Medulla oblongata (tissue), 1 donor: ENCODE measurements at regions not wholly inside any gene's neighbourhood (a gene's known extent, or its start where the extent isn't known, plus 50 kb on each side); places are given as distances from the start of the nearest gene placed in this dataset.
"Not testable (repeated sequence)": the region's sequence is repeated elsewhere in the genome, so short reads cannot be mapped to it uniquely, and the experiment has no call there.

Experiments used
- DNase-seq: peaks from one replicate; pipeline ENCODE4 v3.0.0-alpha.2; 2015; ENCODE audit errors: extremely low spot score

DNA sequence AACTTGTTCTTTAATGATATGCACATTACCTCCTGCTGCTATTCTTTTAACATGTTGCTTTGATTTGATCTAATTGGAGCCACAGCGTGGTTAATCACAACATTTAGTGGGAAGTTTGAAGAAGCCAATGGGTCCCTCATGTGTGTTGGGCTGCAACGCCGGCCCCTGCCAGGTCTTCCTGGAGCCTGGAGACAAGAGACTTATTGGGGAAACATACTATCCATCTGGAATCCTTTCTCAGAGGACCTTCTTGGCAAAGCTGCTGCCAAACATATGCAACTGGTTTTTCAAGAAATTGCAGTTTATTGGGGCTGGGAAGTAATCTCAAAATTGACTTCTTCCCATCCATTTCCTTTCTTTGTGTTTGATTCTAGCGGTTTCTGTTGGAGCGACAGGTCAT is 396.3 kb upstream of the PROK2 start:
- DNase-seq: no peak

DNA sequence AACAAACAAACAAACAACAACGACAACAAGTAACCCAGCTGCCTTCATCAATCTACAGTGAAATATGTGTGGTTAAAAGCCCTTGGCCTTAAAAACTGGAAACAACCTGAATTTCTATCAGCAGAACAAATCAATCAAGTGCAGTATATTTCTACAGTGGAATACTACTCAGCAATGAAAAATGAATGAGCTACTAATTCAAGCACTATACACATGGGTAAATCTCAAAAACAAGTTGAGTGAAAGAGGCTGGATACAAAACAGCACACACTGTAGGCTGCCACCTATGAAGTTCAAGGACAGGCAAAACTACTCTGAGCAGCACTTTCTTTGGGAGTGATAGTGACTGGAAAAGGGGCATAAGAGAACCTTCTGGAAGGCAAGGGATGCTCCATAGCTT is 395.5 kb upstream of the PROK2 start:
- DNase-seq: no peak

DNA sequence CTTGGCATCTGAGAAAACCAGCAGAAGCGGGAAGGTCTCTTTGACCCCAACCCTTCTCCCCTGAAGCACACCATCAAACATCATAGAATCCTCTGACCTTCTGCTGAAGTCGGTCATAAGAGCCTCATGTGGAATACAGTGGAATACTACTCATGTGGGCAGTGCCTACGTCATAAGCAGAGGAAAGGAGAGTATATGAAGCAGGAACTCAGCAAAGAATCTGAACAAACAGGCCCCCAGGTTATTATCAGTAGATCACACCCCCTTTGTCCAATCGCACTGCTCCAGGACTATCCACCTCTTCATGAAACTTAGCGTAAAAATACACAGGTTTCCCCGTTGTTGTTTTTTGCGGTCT is 394.1 kb upstream of the PROK2 start:
- no peak for DNase-seq

DNA sequence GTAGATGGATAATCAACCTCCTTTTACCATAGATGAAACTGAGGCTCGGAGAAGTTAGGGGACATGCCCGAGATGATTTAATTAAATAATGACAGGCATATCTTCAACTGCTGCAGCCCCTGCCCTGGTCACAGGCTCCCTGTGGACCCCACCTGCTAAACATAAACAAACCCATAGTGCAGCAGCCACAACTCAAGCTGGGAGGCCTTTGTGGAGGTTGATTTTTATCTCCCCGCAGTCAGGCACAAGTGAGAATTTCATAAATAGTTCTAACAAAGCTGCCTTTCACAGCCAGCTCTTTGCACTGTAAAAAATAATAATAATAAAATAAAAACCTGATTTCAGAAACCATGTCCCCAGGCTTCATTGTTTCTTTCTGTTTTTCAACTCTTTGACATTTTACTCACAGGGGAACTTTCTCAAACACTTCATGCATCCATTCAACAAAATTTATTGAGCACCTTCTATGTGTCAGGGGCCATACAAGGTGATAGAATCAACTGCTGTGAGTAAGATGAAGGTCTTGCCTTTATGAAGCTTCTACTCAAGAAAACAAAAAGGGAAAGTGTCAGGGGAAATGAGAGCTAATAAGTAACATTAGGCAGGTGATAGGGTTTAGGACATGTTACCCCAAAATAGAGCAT is 393.6 kb upstream of the PROK2 start:
- DNase-seq: no peak

DNA sequence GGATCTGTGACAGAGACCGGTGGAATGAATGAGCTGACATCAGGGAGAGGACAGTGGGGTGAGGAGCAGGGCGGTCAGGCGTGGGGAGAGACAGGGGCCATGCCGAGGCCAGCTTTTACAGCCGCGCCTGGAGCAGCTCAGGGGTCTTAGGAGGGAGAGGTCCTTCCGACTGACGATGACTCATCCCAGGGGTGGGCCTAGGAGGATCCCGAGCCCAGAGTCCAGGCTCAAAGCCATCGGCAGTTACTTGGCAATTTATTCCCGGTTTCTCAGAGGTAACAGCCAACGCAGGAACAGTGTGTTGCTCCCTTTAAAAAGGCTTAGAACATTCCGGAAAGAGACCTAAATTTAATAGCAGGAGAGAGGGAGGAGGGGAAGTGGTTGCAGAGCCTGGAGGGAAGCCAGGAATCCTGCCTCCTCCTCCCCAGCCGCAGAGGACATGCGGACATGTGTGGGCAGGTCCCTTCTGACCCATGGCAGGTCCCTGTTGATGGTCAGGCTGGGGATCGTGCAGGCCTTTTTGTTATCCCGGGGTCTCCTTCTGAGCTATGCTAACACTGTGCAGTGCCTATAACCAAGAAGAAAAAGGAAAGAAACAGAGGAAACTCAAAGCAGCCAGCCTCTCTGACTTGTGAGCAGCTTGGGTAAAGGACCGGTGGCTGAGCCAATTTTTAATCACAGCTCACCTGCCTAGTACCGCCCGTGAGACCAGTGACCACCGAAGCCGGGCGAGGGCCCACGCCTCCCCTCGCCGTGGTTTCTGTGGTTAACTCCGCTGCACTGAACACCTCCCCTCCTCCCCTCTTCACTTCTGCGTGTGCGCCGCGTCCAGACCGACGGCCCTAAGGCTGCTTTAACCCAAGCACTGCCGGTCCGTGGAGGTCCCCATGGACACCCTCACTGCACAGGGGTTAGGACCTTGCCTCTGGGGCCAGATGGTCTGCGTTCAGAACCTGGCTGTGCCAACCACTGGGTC is 392.4 kb upstream of the PROK2 start:
- DNase-seq: peak; percentile 71

DNA sequence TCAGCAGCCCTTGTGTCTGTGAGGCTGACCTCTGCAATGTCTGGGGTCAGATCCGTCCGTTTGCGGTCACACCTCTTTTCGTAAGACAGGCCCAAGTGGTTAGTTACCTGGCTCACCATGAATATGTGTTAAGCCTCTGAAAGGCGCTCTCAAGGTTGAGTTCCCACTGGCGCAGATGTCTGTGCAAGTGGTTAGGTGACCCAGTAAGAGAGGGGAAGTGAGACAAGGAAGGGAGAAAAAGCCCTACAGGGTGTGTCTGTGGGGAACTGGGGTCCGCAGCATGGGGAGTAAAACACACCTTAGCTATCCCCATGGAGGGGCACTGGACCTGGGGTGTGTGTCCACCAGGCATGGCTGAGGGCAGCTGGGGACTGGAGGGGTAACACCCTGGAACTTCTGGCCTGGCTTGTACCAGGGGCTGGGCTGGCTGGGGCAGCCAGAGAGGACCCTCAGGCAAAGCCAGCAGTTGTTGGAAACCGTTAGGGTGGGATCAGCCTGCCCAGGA is 391.6 kb upstream of the PROK2 start:
- no peak for DNase-seq

DNA sequence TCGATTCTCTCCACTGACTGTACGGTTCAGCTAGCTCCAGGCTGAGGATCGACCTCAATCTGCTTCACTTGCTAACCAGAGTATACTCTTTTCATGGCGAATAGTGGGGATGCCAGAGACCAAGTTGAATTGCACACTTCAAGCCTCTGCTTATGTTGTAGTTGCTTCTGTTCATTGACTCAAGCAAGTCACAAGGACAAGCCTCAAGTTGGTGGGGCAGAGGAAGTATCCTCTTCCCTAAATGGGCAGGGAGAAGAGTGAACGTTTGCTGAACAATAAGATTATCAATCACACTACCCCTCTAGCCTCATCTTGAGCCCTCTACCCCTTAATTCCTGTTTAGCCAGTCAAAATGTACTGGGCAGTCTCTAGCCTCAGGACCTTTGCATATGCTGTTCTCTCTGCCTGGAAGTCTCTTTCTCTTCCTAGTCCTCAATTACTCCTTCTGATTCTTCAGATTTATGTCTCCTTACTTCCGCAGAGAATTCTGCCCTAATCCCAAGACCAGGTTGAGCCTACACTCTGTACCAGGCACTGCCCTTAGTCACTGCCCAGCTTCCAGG is 390.4 kb upstream of the PROK2 start:
- DNase-seq: no peak

DNA sequence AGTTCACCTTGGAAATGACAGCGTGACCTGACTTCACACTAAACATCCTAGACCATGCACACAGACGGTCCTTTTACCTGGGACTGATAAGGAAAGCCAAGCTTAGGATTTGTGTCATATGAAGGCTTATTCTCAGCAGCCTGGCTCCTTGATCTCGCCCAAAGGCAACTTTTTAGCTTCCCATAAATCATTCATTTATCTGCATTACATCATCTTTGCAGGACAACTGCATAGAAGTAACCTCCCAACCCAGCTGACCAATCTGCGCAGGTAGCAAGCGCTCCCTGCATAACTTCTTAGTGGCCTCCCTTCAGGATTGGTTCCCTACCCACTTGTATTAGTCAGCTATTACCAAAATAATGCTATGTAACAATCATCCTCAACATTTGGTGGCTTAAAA is 389.9 kb upstream of the PROK2 start:
- DNase-seq: no peak

DNA sequence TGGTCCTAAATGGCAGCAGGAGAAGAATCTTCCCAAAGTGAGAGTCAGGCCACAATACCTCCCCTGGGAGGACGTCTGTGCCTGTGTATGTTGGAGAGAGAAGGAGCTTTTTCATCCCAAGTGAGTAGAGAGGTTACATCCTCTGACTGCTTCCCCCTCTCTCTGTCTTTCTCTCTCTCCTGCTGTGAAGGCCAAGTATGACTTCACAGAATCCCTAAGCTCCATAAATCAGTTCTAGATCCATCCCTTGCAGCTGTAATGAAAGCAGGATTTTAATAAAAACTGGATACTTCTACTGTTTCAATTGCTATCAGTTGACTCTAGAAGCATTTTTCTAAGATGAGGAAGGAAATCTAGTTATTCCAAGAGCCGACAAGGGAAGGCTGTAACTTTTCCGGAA is 389.1 kb upstream of the PROK2 start:
- DNase-seq: no peak

DNA sequence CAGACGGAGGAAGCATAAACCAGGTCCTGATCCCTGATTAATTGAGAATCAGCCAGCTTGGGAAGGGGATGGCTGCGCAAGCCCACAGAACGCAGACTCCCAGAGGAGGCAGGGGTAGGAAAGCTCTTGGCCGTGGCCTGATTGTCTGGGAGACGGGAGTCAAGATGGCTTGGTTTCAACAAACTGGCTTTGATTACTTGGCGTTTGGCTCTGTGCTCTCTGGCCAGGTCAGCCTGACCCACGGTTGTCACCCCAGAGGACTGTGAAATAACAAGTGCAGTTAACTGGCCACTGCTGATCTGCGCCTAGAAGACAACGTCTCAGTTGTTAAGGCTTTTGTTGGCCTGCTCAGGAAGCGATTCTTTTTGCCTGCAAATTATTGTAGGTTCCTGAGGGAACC is 387.0 kb upstream of the PROK2 start:
- DNase-seq: peak; percentile 78

DNA sequence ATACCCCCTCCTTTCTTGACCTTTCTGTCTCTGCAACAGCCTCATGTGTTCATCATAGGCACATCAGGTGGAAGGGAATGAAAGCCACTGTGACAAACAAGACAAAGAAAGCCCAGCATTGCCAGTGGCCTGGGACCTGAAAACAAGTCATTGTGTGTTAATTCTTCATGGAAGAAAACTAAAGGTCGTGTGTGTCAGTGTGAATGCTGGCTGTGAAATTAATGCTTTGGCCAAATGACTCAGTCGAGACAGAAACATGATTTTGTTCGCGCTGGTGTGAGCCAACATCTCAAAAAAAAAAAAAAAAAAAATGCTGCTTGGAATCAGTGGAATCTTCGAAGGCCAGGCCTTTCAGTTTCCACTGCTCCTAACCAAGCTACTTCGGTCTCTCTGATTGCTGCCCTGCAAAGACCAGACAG is 386.5 kb upstream of the PROK2 start:
- peak; percentile 89 for DNase-seq

DNA sequence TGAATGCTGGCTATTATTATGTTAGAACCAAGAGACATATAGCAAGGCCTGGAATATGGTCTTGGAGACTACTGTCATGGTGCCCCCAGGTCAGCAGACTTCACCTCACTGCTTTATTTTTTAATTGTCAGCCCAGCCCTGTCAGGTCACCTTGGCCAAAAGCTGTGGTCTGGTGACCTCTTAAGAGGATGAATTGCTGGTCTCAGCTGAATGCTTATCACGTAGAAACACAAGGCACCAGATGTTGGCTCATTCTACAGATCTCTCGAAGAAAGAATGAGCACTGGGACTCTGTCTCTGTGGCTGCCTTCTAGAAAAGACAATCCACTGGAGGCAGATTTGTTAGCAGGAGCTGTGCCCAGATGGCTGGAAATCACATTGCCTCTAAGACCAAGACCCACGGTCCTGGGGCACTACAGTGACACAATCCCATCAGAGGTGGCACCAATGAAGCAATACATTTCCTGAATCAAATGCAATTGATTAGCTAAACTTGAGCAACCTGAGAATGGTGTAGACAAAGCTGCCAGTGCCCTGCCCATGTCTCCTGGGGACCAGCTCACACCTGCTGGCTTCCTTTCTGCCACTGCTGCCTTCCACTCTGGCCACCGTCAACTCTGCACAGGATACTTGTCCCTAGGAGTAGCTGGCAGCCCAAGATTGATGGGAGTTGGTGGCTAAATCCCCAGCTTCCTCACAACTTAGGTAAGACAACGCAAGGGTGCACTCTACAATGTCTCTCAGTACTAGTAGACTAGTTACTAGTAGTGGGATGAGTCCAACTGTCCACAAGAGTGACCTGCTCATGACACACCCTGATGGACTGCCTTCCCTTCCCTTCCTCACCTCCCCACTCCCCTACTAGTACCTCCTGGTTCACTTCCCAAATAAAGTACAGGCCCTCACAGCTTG is 384.9 kb upstream of the PROK2 start:
- no peak for DNase-seq

DNA sequence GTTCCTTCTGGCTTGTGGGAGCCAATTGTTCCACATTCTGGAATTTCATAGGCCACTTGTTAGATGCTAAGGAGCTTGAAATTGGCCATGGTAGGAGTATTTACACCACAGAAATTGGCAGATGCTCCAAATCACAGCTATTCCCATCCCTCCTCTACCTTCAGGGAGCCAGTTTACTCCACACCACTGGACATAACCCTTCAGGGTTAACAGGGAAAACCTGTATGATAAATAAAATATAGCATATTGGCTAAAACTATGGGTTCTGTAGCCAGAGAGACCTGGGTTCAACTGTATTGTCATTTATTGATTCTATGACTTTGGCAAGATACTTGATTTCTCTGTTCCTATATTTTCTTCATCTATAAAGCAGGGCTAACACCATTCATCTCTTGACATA is 384.2 kb upstream of the PROK2 start:
- DNase-seq: no peak

DNA sequence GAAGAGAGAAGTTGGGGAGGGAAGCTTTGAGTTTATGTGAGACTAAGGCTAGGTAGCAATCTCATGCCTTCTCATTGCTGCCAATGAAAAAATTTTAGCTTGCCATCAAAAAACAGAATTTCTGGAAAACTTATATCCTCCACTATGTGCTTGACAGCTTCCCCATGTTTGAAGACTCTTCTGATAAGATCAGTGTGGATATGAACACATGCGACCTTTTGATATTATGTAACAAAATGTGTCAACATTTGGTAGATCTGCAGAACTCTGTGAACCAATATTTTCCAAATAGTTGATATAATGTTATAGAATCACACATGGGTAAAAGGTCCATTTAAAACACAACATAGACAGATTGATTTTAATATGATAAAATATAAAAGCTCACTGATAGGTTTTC is 380.9 kb upstream of the PROK2 start:
- no peak for DNase-seq

DNA sequence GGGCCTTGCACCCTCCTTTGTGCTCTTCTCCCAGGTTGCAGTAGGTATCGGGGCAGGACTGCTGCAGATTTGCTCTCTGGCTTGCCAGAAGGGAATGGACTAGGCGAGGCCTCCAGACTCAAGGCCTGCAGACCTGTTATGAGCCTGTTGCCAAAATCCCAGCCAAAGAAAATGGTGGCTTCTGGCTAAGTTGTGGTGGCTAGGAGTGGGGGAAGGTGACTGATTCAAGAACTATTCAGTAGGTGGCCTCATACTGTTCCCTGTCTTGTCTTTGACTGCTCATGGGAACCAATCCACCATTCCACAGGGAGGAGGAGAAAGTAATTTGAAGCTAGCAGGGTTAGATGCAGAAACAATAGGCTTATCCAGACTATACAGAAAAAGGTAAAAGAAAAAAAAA is 380.4 kb upstream of the PROK2 start:
- DNase-seq: no peak

DNA sequence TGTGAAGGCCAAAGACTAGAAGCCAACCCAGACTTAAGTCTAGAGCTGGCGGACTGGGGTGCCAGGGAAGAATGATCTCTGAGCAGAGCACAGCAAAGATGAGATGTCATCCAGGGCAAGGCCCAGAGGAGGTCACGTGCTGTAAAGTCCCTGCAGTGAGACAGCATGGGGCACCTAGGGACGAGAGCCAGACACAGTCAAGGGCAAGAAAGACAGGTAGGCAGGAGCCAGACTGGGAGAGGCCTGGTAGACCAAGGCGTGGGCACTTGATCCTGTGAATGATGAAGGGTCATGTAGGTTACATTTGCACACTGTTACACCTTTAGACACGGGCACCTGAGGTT is 379.7 kb upstream of the PROK2 start:
- no peak for DNase-seq

DNA sequence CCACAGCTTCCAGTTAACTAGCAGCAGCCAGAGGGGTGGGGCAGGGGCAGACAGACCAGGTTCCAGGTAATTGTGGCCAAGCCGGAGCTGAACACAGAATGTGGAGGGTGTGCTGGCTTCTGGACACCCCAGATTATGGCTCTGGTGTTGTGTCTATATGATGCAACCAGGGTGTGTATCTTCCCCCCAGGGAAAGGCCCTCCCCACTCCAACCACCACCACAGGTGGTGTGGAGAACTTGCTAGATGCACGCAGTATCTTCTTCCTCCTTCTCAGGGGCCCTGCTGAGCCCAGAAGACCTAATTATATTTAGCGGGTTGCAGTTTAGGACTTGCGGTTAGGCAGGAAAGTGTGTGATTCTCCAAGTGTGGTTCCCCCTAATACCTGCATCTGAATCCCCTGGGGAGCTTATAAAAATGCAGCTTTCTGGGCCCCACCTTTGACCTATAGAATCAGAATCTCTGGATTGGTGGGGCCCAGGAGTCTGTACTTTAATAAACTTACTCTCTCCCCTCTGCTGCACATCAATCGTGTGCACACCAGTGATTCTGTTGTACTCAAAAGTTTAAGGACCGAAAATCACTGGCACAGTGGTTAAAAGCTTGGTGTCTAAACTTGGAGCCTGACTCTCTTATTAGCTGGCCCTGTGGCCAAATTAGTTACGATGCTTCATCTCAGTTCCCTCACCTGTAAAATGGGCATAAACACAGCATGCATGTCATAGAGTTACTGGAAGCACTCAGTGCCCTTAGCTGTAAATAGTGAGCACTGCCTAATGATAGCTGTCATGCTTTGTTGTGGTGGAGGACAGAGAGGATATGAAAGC is 379.1 kb upstream of the PROK2 start:
- DNase-seq: no peak

DNA sequence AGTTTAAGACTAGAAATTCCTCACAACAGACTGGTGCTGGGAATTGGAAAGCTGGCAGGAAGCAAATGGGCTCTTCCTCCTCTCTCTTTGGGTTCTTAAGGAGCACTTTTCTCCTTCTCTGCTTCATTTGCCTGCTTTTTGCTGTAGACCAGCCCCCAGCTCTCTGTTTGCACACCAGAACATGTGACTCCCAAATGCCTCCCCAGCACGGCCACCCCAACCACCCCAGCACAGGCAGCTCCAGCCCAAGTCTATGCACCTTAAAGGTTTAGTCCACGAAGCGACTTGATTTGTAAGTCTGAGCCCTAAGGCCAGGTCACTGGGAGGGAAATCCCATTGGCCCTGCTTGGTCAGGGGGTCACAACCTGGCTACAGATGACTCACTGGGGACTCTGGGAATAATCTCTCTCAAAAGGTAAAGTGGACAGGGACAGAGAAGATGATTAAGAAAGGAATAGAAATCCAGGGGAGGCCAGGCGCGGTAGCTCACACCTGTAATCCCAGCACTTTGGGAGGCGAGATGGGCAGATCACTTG is 377.8 kb upstream of the PROK2 start:
- DNase-seq: no peak

DNA sequence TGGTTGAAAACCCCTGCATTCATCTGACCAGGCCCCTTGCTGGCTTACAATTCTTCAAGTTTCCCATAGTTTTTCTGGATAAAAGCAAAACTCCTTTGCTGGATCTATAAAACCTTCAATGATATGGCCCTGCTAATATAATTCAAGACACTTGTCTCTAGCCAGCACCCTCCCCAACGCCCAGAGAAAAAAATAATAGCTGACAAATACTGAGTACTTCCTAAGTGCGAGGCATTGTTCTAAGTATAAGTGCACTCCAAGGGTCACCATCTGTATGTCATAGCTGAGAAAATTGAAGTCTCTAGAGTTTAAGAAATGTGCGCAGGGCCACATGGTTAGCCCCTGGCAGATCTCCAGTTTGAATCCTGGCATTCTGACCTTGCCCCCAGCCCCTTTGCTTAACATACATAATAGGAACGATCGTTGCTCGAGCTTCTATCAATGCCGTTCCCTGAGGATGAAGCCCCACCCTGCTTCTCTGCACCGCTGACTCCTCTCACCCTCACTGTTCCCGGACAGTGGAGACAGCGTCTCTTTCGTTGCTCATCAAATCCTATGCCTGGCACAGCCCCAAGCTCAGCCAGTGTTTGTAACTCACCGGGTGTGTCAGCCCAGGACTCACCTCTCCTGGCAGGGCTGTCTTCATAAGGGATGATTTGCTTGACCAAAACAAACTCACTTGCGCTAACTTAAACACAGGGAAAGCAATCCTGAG is 377.1 kb upstream of the PROK2 start:
- DNase-seq: no peak

DNA sequence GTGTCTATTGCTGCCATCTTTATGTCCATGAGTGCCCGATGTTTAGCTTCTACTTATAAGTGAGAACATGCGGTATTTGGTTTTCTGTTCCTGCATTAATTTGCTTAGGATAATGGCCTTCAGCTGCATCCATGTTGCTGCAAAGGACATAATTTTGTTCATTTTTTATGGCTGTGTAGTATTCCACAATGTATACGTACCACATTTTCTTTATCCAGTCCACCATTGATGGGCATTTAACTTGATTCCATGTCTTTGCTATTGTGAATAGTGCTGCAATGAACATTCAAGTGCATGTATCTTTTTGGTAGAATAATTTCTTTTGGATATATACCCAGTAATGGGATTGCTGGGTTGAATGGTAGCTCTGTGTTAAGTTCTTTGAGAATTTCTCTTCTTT is 376.3 kb upstream of the PROK2 start:
- DNase-seq: not testable (repeated sequence)
